ENCODE measurements at regions not wholly inside any gene's neighbourhood (a gene's known extent, or its start where the extent isn't known, plus 50 kb on each side); places are given as distances from the start of the nearest gene placed in this dataset.

DNA sequence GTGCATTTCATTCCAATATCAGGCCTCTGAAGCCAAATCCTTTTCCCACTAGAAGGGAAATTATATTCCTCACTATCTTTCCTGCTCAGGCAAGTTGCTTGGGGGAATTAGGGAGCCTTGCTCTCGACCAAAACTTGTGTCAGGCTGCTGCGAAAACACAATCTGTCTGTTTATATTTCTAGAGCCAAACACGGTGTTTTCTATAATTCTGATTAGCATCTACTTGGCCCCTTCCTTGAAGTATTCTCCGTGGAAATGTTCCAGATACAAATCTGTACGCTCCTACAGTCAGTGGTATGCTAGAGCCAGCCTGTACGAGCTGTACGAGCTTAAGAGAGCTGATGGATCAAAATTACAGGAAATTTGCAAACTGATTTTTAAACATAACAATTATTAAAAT, 299.3 kb upstream of the SALL1 start:
- TF ChIP-seq GATA2 (IDR thresholded peaks at IDR 0.05; ENCODE audit: low read depth, low read length) (no peak), GATA3 (IDR thresholded peaks at IDR 0.05; ENCODE audit: low read depth, low read length) (no peak)

Measured in SH-SY5Y (cell line).